ENCODE measurements at regions not wholly inside any gene's neighbourhood (a gene's known extent, or its start where the extent isn't known, plus 50 kb on each side); places are given as distances from the start of the nearest gene placed in this dataset.

DNA sequence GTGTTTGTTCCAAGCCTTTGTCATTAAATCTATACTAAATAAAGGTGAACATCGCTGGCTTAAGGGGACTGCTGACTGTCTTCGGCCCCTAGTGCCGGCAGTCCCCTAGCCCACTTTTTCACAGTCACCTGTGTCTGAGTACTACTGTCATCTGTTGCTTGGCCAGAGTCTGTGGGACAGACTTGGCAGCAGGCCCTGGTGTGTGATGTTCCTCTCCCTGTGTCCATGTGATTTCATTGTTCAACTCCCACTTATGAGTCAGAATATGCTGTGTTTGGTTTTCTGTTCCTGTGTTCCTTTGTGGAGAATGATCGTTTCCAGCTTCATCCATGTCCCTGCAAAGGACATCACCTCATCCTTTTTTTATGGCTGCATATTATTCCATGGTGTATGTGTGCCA is 133.4 kb downstream of the HAO1 start:
- Histone ChIP-seq H3K14ac (replicated peaks; ENCODE audit: low read depth, low read length) (no peak overlapping the region), H3K4me3 (ENCODE audit: insufficient read depth, low read depth, low read length) (no peak overlapping the region), H4K20me1 (ENCODE audit: insufficient read depth, low read length) (no peaks in the 10 kb centered on the region), H2BK20ac (ENCODE audit: low read depth, low read length) (no peak overlapping the region), H3K56ac (ENCODE audit: extremely low read depth, insufficient read depth, low read length) (no peak overlapping the region), H4K91ac (ENCODE audit: insufficient read depth, low read depth, low read length) (no peak overlapping the region), H3K9me3 (ENCODE audit: control insufficient read depth, insufficient read depth, low read length) (no peaks in the 10 kb centered on the region), H3K79me1 (ENCODE audit: low read depth in 1 of 2, low read length in 2 of 2) (no peaks in the 10 kb centered on the region), H4K8ac (ENCODE audit: low read depth in 2 of 2, low read length in 2 of 2) (no peak overlapping the region), H3K23ac (ENCODE audit: low read depth, low read length) (no peak overlapping the region), H3K9ac (ENCODE audit: low read depth, low read length) (no peak overlapping the region), H3K4ac (ENCODE audit: low read depth, low read length) (no peak overlapping the region), H2BK15ac (ENCODE audit: low read depth, low read length) (no peak overlapping the region), H3K27me3 (ENCODE audit: control insufficient read depth, insufficient read depth, low read length) (no peaks in the 10 kb centered on the region), H2BK5ac (ENCODE audit: low read depth, low read length, poor library complexity, severe bottlenecking) (no peak overlapping the region), H2BK120ac (ENCODE audit: low read depth, low read length) (no peak overlapping the region), H2AK5ac (ENCODE audit: low read depth, low read length) (no peak overlapping the region), H3K4me1 (ENCODE audit: control insufficient read depth, insufficient read depth, low read length) (no peaks in the 10 kb centered on the region), H3K9me1 (ENCODE audit: insufficient read depth, low read length) (no peaks in the 10 kb centered on the region), H4K5ac (ENCODE audit: low read depth, low read length) (no peak overlapping the region), H3K27ac (ENCODE audit: insufficient read depth, low read length) (no peak overlapping the region), H3K36me3 (ENCODE audit: control insufficient read depth, insufficient read depth, low read length) (no peaks in the 10 kb centered on the region), H3K18ac (ENCODE audit: low read depth, low read length) (no peak overlapping the region), H3K4me2 (ENCODE audit: low read depth, low read length) (no peak overlapping the region), H2AFZ (replicated peaks; ENCODE audit: low read length, poor library complexity) (no peak overlapping the region), H2AK9ac (replicated peaks; ENCODE audit: low read depth, low read length, poor library complexity) (no peak overlapping the region)
- ChIA-PET CTCF (no interaction called here), POLR2A (ENCODE audit: unreplicated experiment) (no interaction called here)
- WGBS, 2 experiments (ENCODE audit: extremely low coverage in 2 of 2, insufficient read length in 1 of 2), result no CpG with 5 or more reads among the region's 4 CpGs
- dilution Hi-C loops (cut with HindIII; ENCODE audit: low sequenced_read_pairs, unreplicated experiment), result no loop called here
- TF ChIP-seq NFE2L2 (IDR thresholded peaks at IDR 0.05; ENCODE audit: low read depth, low read length), result no peak
- no peak for TF ChIP-seq FOS (IDR thresholded peaks at IDR 0.05; ENCODE audit: low read depth, low read length)
- TF ChIP-seq, protein P1, sequence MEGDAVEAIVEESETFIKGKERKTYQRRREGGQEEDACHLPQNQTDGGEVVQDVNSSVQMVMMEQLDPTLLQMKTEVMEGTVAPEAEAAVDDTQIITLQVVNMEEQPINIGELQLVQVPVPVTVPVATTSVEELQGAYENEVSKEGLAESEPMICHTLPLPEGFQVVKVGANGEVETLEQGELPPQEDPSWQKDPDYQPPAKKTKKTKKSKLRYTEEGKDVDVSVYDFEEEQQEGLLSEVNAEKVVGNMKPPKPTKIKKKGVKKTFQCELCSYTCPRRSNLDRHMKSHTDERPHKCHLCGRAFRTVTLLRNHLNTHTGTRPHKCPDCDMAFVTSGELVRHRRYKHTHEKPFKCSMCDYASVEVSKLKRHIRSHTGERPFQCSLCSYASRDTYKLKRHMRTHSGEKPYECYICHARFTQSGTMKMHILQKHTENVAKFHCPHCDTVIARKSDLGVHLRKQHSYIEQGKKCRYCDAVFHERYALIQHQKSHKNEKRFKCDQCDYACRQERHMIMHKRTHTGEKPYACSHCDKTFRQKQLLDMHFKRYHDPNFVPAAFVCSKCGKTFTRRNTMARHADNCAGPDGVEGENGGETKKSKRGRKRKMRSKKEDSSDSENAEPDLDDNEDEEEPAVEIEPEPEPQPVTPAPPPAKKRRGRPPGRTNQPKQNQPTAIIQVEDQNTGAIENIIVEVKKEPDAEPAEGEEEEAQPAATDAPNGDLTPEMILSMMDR (conservative IDR thresholded peaks at IDR 0.05; ENCODE audit: low read depth, low read length), result no peak
- TF ChIP-seq CHD1 (IDR thresholded peaks at IDR 0.05; ENCODE audit: low read depth, low read length), result no peak
- no peak for TF ChIP-seq RFX5 (IDR thresholded peaks at IDR 0.05; ENCODE audit: low read depth, low read length)
- TF ChIP-seq MAZ (IDR thresholded peaks at IDR 0.05; ENCODE audit: borderline replicate concordance, low read depth, low read length), result no peak
- TF ChIP-seq SMC3 (IDR thresholded peaks at IDR 0.05; ENCODE audit: low read depth, low read length), result no peak
- no peak for TF ChIP-seq POLR2A (IDR thresholded peaks at IDR 0.05; ENCODE audit: low read depth, low read length)
- no peak for TF ChIP-seq RCOR1 (IDR thresholded peaks at IDR 0.05; ENCODE audit: insufficient replicate concordance, low read length)
- no peak for ATAC-seq (ENCODE audit: low read depth)
- intact Hi-C loops (cut with micrococcal nuclease), result no loop called here
- in situ Hi-C loops (cut with MboI; ENCODE audit: low sequenced_read_pairs), result no loop called here
- no TSS peak for BruUV-seq (replicated peaks)
- no peak for DNase-seq
